ENCODE measurements at regions not wholly inside any gene's neighbourhood (a gene's known extent, or its start where the extent isn't known, plus 50 kb on each side); places are given as distances from the start of the nearest gene placed in this dataset.

GRCh38 chr12:127306604-127307215 is 960.3 kb upstream of the TMEM132C start:
- TF ChIP-seq, protein P1, sequence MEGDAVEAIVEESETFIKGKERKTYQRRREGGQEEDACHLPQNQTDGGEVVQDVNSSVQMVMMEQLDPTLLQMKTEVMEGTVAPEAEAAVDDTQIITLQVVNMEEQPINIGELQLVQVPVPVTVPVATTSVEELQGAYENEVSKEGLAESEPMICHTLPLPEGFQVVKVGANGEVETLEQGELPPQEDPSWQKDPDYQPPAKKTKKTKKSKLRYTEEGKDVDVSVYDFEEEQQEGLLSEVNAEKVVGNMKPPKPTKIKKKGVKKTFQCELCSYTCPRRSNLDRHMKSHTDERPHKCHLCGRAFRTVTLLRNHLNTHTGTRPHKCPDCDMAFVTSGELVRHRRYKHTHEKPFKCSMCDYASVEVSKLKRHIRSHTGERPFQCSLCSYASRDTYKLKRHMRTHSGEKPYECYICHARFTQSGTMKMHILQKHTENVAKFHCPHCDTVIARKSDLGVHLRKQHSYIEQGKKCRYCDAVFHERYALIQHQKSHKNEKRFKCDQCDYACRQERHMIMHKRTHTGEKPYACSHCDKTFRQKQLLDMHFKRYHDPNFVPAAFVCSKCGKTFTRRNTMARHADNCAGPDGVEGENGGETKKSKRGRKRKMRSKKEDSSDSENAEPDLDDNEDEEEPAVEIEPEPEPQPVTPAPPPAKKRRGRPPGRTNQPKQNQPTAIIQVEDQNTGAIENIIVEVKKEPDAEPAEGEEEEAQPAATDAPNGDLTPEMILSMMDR (conservative IDR thresholded peaks at IDR 0.05; ENCODE audit: low read depth, low read length), result no peak
- no peak for TF ChIP-seq EZH2 (IDR thresholded peaks at IDR 0.05; ENCODE audit: low read length, unreplicated experiment)

Measured in PC-3 (cell line).